DND-41 (cell line): ENCODE measurements at regions not wholly inside any gene's neighbourhood (a gene's known extent, or its start where the extent isn't known, plus 50 kb on each side); places are given as distances from the start of the nearest gene placed in this dataset.

Source experiments
- EZH2 ChIP-seq: IDR thresholded peaks from 3 replicates; pipeline ENCODE4 v1.6.1; 2012; ENCODE audit warnings: borderline replicate concordance, low read depth, mild to moderate bottlenecking, moderate library complexity, low read length, inconsistent platforms; ENCODE audit not compliant: severe bottlenecking
- TF ChIP-seq, protein P1 (sequence below): IDR thresholded peaks from 2 replicates; pipeline ENCODE4 v1.5.1; 2012; ENCODE audit warnings: borderline replicate concordance, low read length, moderate library complexity, mild to moderate bottlenecking; ENCODE audit not compliant: poor library complexity, severe bottlenecking; ENCODE audit errors: extremely low read depth

DNA sequence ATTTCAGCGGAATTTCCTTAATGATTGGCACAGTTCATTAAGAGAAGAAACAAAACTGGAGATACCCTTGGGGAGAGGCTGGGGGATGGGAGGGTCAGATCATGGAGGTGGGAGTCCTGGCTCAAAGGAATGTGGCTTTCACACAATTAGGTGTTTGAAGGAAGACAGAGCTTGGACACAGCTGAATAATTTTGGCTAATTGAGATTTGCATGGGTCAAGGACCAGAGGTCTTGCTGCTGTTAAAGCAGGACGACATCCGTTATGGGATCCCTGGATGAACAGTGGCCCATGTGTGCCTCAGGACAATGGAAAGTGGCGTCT lies 160.3 kb downstream of the HS3ST3B1 start:
- TF ChIP-seq, protein P1, sequence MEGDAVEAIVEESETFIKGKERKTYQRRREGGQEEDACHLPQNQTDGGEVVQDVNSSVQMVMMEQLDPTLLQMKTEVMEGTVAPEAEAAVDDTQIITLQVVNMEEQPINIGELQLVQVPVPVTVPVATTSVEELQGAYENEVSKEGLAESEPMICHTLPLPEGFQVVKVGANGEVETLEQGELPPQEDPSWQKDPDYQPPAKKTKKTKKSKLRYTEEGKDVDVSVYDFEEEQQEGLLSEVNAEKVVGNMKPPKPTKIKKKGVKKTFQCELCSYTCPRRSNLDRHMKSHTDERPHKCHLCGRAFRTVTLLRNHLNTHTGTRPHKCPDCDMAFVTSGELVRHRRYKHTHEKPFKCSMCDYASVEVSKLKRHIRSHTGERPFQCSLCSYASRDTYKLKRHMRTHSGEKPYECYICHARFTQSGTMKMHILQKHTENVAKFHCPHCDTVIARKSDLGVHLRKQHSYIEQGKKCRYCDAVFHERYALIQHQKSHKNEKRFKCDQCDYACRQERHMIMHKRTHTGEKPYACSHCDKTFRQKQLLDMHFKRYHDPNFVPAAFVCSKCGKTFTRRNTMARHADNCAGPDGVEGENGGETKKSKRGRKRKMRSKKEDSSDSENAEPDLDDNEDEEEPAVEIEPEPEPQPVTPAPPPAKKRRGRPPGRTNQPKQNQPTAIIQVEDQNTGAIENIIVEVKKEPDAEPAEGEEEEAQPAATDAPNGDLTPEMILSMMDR, result no peak
- no peak for TF ChIP-seq EZH2
